ENCODE measurements at regions not wholly inside any gene's neighbourhood (a gene's known extent, or its start where the extent isn't known, plus 50 kb on each side); places are given as distances from the start of the nearest gene placed in this dataset.

GRCh38 chr1:29828526-29829447, 592.5 kb downstream of the PTPRU start:
- no peak for TF ChIP-seq ZNF274 (IDR thresholded peaks at IDR 0.05; ENCODE audit: low read depth, low read length)
- no peak for TF ChIP-seq SUZ12 (IDR thresholded peaks at IDR 0.05; ENCODE audit: extremely low read depth, insufficient read depth, insufficient read length)

Measured in NT2/D1 (cell line).